Iris pigment epithelial cell (primary cell): ENCODE measurements at regions not wholly inside any gene's neighbourhood (a gene's known extent, or its start where the extent isn't known, plus 50 kb on each side); places are given as distances from the start of the nearest gene placed in this dataset.
"Not testable (repeated sequence)": the region's sequence is repeated elsewhere in the genome, so short reads cannot be mapped to it uniquely, and the experiment has no call there.

Experiments
- DNase-seq: peaks from one replicate; pipeline ENCODE4 v3.0.0-alpha.2; 2011; ENCODE audit warnings: low read depth

DNA sequence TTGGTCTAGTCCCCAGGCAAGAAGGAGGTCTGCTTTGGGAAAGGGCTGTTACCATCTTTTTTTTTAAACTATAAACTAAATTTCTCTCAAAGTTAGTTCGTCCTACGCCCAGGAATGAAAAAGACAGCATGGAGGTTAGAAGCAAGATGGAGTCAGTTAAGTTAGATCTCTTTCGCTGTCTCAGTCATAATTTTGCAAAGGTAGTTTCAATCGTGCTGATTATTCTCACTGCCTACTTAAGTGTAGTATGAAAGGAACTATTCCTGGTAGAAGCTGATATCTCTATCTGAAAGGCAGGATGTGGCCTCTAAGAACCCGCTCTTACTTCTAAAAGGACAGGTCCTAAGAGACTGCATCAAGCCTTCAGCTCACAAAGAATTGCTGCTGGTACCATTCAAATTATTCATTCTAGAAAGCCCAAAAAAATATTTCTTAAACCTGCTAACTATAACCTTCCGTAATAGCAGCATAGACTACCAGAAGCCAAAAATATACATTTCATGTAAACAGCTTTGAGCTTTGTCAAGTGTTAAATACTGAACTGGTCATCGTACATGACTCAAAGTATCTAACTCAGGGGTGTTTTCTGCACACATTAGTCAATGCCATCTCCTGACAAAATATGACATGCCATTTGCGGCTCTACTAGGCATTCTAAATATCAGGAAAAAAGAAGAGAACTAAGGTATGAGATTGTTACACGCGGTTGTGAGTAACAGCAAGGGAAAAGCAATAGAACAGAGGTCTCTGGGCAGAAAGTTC lies 96.0 kb upstream of the CCDC80 start:
- DNase-seq: no peak

DNA sequence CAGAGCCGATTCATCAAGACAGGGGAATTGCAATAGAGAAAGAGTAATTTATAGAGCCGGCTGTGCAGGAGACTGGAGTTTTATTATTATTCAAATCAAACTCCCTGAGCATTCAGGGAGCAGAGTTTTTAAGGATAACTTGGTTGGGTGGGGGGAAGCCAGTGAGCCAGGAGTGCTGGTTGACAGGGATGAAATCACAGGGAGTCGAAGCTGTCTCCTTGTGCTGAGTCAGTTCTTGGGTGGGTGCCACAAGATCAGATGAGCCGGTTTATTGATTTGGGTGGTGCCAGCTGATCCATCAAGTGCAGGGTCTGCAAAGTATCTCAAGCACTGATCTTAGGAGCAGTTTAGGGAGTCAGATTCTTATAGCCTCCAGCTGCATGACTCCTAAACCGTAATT lies 95.4 kb upstream of the CCDC80 start:
- DNase-seq: peak; percentile 15

DNA sequence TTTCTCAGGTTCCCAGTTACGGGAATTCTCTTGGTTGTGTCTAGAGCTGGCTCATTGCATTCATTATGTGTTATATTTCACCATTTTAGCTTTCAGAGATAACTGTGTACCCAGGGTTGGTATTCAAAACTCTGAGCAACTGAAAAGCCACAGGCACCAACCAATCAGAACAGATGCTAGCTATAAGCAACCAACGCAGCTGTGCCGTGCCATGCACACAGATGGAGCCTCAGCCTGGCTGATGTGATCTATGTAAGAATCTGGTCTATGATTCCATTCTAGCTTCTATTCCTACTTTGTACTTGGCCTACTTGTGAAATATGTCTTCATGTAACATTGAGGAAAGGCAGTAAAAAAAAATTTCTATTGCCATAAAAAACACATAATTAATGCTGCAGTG lies 95.0 kb upstream of the CCDC80 start:
- no peak for DNase-seq

DNA sequence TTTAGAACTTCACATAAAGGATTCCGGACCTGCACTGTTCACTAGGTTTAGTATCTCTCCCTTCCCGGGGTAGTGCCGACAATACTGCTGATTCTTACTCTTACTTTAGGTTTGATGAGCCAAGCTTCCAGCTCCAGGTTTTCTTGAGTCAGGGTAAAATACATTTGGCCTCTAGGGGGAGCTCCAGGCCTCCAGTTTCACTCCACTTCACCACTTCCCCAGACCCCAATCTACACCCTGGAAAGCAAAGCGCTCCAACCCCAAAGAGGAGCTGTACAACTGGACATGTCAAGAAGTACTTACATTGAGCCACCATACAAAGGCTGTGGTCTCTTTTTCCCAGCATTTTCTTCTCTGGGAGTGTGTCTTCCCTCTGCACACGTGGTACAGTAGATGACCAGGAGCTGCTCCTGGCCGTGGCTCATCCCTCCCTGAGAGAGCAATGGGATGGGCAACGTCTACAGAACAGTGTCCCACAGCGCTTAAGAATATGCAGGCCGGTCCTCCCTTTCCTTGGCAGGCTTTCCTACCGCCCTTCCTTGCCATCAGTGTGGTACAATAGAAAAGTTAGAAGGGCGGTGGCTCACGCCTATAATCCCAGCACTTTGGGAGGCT lies 93.9 kb upstream of the CCDC80 start:
- peak; percentile 71 for DNase-seq

DNA sequence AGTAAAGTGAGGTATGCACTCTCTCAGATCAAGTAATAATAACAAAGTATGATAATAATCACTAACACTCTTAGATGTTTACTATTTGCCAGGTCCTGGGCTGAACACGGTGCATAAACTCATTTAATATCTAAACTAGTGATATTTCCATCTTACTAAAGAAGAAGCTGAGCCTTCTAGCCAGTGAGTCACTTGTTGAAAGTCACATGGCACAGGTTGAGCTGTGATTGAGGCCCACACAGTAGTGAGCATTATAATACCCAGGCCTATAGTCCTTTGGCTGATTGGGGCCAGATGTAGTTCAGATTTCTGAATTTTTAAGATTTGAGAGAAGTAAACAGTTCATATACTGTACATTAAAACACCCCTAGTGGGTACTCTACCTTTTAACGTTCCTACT lies 93.2 kb upstream of the CCDC80 start:
- peak; percentile 56 for DNase-seq

DNA sequence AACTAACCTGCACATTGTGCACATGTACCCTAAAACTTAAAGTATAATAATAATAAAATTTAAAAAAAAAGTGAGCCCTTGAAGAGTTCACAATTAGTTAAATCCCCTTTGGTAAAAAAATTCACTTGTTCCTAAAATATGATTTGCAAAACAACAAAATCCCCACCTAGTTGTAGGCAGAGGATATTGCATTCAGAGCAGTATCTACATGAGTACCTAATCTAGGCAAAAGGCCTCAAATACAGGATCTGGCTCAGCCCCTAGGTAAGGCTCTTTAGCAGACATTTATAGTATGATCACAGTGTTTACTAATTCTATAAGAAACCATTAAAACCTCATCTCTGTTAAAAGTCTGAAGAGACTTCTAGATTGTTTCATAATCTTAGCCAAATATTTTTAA lies 89.3 kb upstream of the CCDC80 start:
- peak; percentile 16 for DNase-seq

DNA sequence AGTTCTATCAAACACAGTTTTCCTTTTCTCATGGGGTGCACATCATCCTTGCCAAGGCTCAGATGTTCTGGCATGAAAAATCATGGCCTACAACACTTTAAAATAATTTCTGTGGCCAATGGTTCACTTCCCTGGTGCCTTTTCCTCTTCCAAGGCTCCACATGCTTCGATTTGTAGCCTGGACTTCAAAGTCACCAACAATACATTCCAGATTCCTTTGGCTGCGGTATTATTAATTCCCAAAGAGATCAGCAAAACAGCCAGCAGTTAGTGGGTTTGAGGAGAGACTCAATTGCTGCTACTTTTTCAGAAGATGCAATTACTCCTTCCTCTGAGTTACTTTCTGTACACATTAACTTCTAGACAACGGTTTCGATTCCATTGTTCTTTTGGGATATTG lies 80.3 kb upstream of the CCDC80 start:
- no peak for DNase-seq

DNA sequence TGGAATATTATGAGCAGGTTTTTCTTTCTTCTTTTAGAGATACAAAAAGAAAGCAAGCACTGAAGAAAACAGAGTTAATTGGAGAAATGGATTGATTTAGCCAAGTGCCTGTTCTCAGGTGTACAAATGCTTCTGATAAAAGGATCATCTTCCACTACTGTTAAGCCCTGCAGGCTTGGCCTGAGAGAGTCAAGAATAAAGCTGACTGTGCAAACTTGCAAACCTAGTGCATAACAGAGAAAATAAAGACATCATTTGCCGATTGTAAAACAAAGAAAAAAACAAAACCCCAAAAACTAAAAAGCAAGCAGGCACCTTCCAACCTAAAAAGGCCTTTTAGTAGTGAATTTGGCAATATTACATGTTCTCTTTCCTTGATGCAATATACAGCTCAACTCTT lies 78.0 kb upstream of the CCDC80 start:
- DNase-seq: no peak

DNA sequence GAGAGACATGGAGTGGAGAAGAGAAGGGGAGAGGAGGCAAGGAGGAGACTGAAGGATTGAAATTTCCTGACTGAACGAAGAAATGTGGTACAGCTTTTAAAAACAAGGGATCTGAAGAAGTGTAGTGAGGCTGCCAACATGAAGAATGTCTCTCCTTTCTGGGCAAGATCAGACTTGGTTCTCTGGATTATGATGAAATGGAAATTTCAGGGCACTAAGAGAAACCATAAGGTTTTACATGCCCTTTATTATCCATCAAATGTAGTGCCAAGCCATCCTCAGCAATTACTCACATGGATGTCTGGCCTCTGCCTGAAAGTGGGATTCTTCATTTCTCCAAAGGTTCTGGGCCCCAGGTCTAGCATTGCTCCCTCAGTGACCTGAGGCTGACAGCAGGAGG lies 77.6 kb upstream of the CCDC80 start:
- no peak for DNase-seq

DNA sequence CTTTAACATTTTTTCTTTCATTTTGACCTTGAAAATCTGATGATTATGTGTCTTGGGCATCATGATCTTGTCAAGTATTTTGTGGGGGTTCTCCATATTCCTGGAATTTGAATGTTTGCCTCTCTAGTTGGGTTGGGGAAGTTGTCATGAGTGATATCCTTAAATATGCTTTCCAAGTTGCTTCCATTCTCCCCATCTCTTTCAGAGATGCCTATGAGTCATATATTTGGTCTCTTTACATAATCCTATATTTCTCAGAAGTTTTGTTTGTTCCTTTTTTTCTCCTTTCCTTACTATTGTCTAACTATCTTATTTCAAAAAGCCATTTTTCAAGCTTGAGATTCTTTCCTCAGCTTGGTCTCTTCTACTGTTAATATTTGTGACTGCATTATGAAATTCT lies 69.0 kb upstream of the CCDC80 start:
- peak; percentile 16 for DNase-seq

DNA sequence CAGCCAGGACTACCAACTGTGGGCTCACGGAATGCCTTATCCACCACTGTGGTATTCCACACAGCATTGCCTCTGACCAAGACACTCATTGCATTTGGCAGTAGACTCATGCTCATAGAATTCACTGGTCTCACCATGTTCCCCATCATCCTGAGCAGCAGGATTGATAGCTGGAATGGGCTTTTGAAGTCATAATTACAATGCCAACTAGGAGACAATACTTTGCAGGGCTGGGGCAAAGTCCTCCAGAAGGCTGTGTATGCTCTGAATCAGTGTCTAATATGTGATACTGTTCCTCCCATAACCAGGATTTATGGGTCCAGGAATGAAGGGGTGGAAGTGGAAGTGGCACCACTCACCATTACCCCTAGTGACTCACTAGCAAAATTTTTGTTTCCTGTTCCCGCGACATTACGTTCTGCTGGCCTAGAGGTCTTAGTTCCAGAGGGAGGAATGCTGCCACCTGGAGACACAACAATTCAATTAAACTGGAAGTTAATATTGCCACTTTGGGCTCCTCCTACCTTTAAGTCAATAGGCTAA lies 58.6 kb upstream of the CCDC80 start:
- peak; percentile 44 for DNase-seq

DNA sequence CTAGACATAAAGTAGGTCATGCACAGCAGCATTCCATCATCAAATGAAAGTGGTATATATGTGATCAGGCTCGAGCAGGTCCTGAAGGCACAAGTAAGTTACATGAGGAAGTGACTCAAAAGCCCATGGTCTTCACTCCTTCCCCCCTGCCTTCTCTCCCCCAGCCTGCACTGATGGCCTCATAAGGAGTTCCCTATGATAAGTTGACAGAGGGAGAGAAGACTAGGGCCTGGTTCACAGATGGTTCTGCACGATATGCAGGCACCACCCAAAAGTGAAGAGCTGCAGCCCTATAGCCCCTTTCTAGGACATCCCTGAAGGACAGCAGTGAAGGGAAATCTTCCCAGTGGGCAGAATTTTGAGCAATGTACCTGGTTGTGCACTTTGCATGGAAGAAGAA lies 57.5 kb upstream of the CCDC80 start:
- DNase-seq: not testable (repeated sequence)

DNA sequence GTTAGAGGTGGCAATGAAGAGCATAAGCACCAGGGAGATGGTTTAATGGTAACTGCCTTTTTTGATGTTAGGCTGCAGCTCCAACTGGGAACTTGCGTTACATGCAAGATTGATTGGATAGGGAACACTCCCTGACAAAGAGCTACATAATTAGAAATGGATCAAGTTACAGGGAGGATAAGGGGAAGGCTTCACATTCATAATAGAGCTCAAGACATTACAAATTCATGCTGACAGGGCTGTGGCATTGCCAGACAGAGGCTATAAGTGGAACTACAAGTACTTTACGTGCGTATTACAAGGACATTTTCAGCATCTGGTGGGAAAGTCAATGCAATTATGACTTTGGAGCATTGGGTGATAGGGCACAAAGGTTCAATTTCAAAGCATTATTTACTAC lies 55.3 kb upstream of the CCDC80 start:
- not testable (repeated sequence) for DNase-seq

DNA sequence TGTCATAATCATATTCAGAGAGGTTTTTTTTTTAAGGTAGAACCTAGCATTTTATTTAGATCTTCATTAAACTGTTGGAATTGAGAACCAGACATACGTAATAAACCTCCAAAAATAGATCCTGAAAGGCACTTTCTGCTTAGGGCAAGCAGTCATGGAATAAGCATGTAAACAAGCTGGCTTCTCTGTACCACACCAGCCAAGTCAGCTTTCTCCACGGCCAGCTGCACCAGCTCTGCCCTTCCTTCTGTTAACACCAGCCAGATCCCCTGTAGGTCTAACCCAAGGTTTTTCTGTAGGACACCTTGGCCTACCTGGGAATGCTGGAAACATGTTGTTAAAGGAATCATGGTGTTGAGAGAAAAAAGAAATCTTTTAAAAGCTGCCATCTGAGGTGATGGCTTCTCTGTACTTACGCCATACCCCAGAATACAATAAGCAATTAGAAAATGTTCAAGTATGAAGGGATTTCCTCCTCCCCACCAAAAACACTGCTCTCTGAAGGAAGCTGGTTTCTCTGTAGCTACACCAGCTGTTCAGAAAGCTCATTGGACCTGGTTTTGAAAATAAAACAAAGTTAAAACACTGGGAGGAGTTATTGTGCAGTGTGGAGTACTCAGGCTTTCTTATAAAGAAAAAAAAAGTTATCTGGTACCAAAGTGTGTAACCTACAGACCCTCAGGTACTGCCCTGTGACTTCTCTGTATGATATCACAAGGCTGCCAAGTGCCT lies 54.6 kb upstream of the CCDC80 start:
- peak; percentile 29 for DNase-seq

DNA sequence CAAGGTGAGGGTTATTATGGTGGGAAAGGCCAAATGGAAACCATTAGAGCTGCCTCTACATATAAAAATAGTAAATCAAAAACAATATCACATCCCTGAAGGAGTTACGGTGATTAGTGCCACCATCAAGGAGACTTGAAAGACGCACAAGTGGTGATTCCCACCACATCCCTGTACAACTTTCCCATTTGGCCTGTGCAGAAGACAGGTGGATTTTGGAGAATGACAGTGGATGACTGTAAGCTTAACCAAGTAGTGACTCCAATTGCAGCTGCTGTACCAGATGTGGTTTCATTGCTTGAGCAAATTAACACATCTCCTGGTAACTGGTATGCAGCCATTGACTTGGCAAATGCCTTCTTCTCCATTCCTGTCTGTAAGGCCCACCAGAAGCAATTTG lies 54.0 kb upstream of the CCDC80 start:
- DNase-seq: not testable (repeated sequence)

DNA sequence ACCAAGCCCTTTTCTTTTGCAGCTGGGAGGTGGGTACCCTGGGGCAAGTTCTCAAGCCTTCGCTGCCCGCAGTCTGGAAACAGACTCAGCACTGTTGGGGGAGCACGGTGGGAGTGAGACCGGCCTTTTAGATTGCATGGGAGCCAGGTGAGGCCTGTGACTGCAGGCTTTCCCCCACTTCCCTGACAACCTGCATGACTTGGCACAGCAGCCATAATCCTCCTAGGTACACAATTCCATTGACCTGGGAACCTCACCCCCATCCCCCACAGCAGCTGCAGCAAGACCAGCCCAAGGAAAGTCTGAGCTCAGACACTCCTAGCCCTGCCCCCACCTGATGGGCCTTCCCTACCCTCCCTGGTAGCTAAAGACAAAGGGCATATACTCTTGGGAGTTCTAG lies 52.2 kb upstream of the CCDC80 start:
- DNase-seq: no peak
